ENCODE measurements at regions not wholly inside any gene's neighbourhood (a gene's known extent, or its start where the extent isn't known, plus 50 kb on each side); places are given as distances from the start of the nearest gene placed in this dataset.

- TF ChIP-seq POLR2A (IDR thresholded peaks at IDR 0.05) (no peak), CTCF (IDR thresholded peaks at IDR 0.05) (no peak), EP300 (IDR thresholded peaks at IDR 0.05) (no peak)
Observed at GRCh38 chr10:18959369-18959768, 89.2 kb upstream of the MALRD1 start.

All from ovary (tissue), 3 donors.